ENCODE measurements at regions not wholly inside any gene's neighbourhood (a gene's known extent, or its start where the extent isn't known, plus 50 kb on each side); places are given as distances from the start of the nearest gene placed in this dataset.
"Not testable (repeated sequence)": the region's sequence is repeated elsewhere in the genome, so short reads cannot be mapped to it uniquely, and the experiment has no call there.

DNA sequence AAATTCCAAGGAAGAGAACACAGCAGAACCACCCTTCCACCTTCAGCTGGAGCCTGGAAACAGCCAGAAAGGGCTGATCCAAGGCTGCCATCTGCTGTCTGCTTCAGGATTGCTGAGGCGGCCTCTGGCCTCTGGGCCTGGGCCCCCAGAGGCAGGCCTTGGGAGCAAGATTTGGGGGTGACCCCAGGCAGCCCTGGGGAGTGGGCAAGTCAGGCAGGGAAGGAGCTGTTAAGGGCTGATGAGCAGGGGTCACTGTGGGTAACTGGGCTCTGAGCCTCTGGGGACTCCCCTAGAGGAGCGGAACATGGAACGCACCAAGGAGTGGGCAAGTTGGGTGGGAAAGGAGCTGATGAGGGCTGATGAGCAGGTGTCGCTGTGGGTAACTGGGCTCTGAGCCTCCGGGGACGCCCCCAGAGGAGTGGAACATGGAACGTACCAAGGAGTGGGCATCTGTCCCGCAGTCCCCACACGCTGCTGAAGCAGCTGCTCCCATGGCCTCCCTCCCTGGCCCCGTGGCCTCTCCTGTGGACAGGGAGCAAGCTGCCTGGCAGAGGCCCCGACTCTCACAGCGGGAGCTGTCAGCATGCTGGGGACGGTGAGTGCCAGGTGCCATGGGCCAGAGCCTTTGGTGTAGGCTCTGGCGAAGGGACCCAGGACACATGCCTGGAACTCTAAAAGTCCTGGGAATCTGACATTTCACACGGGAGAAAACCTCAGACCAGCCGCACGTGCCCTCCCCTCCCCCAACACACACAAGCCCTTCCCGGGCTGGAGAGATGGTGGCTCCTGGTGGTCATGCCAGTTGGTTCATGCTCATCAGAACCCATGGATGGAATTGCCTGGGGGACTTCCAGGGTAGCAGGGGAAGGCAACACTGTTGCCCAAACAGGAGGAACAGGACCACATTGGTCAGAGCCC, 148.8 kb downstream of the NPIPB11 start:
- not testable (repeated sequence) for TF ChIP-seq POLR2A (IDR thresholded peaks at IDR 0.05; ENCODE audit: extremely low read depth, insufficient read length); MAX (IDR thresholded peaks at IDR 0.05; ENCODE audit: low read depth, low read length); MYC (IDR thresholded peaks at IDR 0.05; ENCODE audit: low read depth, low read length)
- TF ChIP-seq, protein P1, sequence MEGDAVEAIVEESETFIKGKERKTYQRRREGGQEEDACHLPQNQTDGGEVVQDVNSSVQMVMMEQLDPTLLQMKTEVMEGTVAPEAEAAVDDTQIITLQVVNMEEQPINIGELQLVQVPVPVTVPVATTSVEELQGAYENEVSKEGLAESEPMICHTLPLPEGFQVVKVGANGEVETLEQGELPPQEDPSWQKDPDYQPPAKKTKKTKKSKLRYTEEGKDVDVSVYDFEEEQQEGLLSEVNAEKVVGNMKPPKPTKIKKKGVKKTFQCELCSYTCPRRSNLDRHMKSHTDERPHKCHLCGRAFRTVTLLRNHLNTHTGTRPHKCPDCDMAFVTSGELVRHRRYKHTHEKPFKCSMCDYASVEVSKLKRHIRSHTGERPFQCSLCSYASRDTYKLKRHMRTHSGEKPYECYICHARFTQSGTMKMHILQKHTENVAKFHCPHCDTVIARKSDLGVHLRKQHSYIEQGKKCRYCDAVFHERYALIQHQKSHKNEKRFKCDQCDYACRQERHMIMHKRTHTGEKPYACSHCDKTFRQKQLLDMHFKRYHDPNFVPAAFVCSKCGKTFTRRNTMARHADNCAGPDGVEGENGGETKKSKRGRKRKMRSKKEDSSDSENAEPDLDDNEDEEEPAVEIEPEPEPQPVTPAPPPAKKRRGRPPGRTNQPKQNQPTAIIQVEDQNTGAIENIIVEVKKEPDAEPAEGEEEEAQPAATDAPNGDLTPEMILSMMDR (IDR thresholded peaks at IDR 0.05; ENCODE audit: low read depth, low read length), result not testable (repeated sequence)
